ENCODE measurements at regions not wholly inside any gene's neighbourhood (a gene's known extent, or its start where the extent isn't known, plus 50 kb on each side); places are given as distances from the start of the nearest gene placed in this dataset.
A peak's percentile ranks its signal among the peaks of the same experiment; 100 is the strongest.

DNA sequence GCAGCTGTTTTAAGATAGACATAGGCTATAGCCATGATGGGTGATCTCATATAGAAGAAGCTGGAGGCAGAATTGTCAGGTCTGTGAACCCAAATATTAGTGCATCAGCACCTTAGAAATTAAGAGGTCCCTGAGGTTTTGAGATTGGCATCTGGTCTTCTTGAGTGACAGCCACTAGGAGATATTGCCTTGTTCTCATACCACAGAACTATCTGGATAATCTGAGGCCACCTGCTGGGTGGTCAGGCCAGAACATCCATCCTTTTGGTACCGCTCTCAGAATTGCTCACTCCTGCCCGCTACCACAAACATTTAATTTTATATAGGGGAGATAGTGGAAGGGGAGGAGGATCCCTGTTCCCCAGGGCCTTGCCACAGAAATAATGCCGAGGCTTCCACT is 210.6 kb upstream of the ZPLD1 start:
- Histone ChIP-seq H3K9ac (replicated peaks; ENCODE audit: extremely low read depth, insufficient read depth, low read length) (no peak overlapping the region), H3K27me3 (ENCODE audit: control insufficient read depth in 2 of 2, insufficient read depth in 2 of 2, low read length in 2 of 2) (peaks cover 0 to 2% of the 10 kb centered on the region in 2 experiments), H2AFZ (ENCODE audit: low read depth, low read length) (no peak overlapping the region), H3K79me2 (ENCODE audit: control insufficient read depth, insufficient read depth, low read length) (no peaks in the 10 kb centered on the region), H4K20me1 (replicated peaks; ENCODE audit: control insufficient read depth, extremely low read depth, insufficient read depth, low read length) (no peaks in the 10 kb centered on the region), H3K9me1 (replicated peaks; ENCODE audit: control insufficient read depth, extremely low read depth, insufficient read depth, low read length) (no peaks in the 10 kb centered on the region), H3K4me1 (ENCODE audit: control insufficient read depth, extremely low read depth, insufficient read depth, low read length) (no peaks in the 10 kb centered on the region), H3K4me2 (ENCODE audit: insufficient read depth, low read length) (no peak overlapping the region), H3K4me3 (replicated peaks in 1 of 3; ENCODE audit: insufficient read depth in 1 of 3, low read depth in 1 of 3, low read length in 3 of 3) (no peak overlapping the region), H3K27ac (ENCODE audit: insufficient read depth, low read depth, low read length) (no peak overlapping the region), H3K36me3 (ENCODE audit: control insufficient read depth in 2 of 2, extremely low read depth in 1 of 2, insufficient read depth in 2 of 2, low read length in 2 of 2) (no peaks in the 10 kb centered on the region), H3K9me3 (replicated peaks; ENCODE audit: control insufficient read depth, insufficient read depth, low read length) (no peaks in the 10 kb centered on the region)
- BruUV-seq (replicated peaks): no TSS peak
- DNase-seq (ENCODE audit: low read depth, low spot score): peak; percentile 45
- dilution Hi-C loops (cut with MboI; ENCODE audit: extremely low pct_ligation_motif_present, low sequenced_read_pairs): no loop called here
- ChIA-PET CTCF (interaction anchor here (0.6 to 3.2 kb wide), 30 partner anchors 31 to 528 kb away, joined by 3 to 358 read pairs (median 13); partner anchors contain the start of gene NFKBIZ), POLR2A (interaction anchor here (2.0 kb wide), 1 partner anchor 374 kb away, joined by 21 read pairs; the partner anchor contains the start of gene NFKBIZ)
- peak; percentile 63 for FAIRE-seq
- intact Hi-C loops (cut with micrococcal nuclease): loop anchor here (1.0 to 2.0 kb wide), 2 partner anchors 61 to 283 kb away; no protein-coding TSS in a partner anchor
- TF ChIP-seq, protein P1, sequence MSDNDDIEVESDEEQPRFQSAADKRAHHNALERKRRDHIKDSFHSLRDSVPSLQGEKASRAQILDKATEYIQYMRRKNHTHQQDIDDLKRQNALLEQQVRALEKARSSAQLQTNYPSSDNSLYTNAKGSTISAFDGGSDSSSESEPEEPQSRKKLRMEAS (IDR thresholded peaks at IDR 0.05; ENCODE audit: insufficient read depth, insufficient read length): no peak
- TF ChIP-seq JUN (IDR thresholded peaks at IDR 0.05; ENCODE audit: borderline replicate concordance, insufficient read depth, insufficient read length, low read depth) (no peak), GATA2 (IDR thresholded peaks at IDR 0.05; ENCODE audit: insufficient read depth, insufficient read length, low read depth, low read length) (peak; percentile 22), POLR2A (IDR thresholded peaks at IDR 0.05; ENCODE audit: low read depth, low read length) (no peak), FOS (IDR thresholded peaks at IDR 0.05; ENCODE audit: borderline replicate concordance, insufficient read depth, low read length) (no peak), POLR2AphosphoS5 (IDR thresholded peaks at IDR 0.05; ENCODE audit: insufficient read depth, low read depth, low read length) (no peak), MYC (IDR thresholded peaks at IDR 0.05; ENCODE audit: low read depth, low read length) (no peak)
- TF ChIP-seq, protein P2, sequence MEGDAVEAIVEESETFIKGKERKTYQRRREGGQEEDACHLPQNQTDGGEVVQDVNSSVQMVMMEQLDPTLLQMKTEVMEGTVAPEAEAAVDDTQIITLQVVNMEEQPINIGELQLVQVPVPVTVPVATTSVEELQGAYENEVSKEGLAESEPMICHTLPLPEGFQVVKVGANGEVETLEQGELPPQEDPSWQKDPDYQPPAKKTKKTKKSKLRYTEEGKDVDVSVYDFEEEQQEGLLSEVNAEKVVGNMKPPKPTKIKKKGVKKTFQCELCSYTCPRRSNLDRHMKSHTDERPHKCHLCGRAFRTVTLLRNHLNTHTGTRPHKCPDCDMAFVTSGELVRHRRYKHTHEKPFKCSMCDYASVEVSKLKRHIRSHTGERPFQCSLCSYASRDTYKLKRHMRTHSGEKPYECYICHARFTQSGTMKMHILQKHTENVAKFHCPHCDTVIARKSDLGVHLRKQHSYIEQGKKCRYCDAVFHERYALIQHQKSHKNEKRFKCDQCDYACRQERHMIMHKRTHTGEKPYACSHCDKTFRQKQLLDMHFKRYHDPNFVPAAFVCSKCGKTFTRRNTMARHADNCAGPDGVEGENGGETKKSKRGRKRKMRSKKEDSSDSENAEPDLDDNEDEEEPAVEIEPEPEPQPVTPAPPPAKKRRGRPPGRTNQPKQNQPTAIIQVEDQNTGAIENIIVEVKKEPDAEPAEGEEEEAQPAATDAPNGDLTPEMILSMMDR (IDR thresholded peaks at IDR 0.05; ENCODE audit: extremely low read depth in 1 of 2, insufficient read depth in 1 of 2, low read depth in 1 of 2, low read length in 2 of 2): peak; percentile 21 to 38
